GM12878 (cell line): ENCODE measurements at regions not wholly inside any gene's neighbourhood (a gene's known extent, or its start where the extent isn't known, plus 50 kb on each side); places are given as distances from the start of the nearest gene placed in this dataset.

ENCODE experiments used
- DPF2 ChIP-seq: fragments of 450-650 bp; IDR thresholded peaks from 2 replicates; pipeline ENCODE4 v1.6.1; 2017; ENCODE audit warnings: mild to moderate bottlenecking
- EZH2 ChIP-seq: IDR thresholded peaks from 2 replicates; pipeline ENCODE4 v1.6.1; 2012; ENCODE audit warnings: low read depth, mild to moderate bottlenecking, control low read depth, inconsistent platforms, low read length, borderline replicate concordance; ENCODE audit not compliant: control insufficient read depth
- JUNB ChIP-seq: IDR thresholded peaks from 2 replicates; pipeline ENCODE4 v1.6.1; 2016; ENCODE audit warnings: antibody characterized with exemption, mild to moderate bottlenecking
- NFIC ChIP-seq: IDR thresholded peaks from 2 replicates; pipeline ENCODE4 v1.6.1; 2012; ENCODE audit warnings: low read depth, mild to moderate bottlenecking, inconsistent platforms, low read length, moderate library complexity
- NRF1 ChIP-seq: conservative IDR thresholded peaks from 2 replicates; pipeline ENCODE4 v1.6.1; 2011; ENCODE audit warnings: mild to moderate bottlenecking, low read depth, low read length, improper control_type of control experiment
- RAD21 ChIP-seq: IDR thresholded peaks from 2 replicates; pipeline ENCODE4 v1.6.1; 2011; ENCODE audit warnings: mild to moderate bottlenecking, low read depth, low read length, moderate library complexity; ENCODE audit not compliant: insufficient read depth
- TF ChIP-seq, protein P1 (sequence below), 3 experiments: IDR thresholded peaks in 2 of 3; conservative IDR thresholded peaks in 1 of 3; 2 replicates each; pipeline ENCODE4 v1.5.1; 2011; ENCODE audit warnings: low read depth in 3 of 3, low read length in 3 of 3, mild to moderate bottlenecking in 3 of 3, control low read depth in 2 of 3, moderate library complexity in 2 of 3, inconsistent platforms in 1 of 3, mixed read lengths in 1 of 3; ENCODE audit not compliant: control insufficient read depth in 2 of 3, insufficient read depth in 1 of 3; ENCODE audit errors: extremely low read depth in 1 of 3

DNA sequence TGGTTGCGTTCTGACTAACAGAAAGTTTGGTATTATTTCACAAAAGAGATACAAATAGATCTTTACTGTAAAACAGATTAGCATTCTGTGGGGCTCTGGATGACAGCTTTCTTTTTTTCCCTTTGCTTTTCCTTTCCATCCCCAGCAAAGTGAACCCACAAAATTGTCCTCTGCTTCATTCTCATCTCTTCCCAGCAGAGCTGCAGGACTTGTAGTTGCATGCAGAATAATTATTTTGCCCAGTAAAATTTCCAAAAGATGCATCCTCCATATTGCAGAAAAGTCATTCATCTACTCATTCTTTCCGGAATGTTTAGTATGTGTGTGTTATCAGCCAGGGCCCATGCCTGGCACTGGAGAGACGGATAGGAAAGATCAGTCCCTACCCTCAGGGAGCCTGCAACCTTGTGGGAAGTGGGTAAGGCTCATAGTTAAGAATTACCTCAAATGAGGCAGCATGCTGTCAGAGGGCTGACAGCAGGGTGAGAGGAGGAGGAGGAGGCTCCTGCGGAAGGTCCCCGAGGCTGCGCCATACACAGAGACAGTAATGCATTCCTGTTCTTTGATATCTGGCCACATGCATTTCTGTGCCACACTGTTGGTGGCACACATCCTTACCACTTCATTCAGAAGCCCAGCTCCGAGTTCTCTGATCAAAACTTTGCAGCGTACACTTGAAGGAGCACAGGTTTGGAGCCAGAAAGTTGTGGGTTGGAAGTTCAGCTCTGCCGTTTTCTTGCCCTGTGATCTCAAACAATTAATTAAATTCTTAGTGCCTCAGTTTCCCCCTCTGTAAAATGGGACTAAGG lies 225.4 kb downstream of the MYCN start:
- TF ChIP-seq, protein P1, sequence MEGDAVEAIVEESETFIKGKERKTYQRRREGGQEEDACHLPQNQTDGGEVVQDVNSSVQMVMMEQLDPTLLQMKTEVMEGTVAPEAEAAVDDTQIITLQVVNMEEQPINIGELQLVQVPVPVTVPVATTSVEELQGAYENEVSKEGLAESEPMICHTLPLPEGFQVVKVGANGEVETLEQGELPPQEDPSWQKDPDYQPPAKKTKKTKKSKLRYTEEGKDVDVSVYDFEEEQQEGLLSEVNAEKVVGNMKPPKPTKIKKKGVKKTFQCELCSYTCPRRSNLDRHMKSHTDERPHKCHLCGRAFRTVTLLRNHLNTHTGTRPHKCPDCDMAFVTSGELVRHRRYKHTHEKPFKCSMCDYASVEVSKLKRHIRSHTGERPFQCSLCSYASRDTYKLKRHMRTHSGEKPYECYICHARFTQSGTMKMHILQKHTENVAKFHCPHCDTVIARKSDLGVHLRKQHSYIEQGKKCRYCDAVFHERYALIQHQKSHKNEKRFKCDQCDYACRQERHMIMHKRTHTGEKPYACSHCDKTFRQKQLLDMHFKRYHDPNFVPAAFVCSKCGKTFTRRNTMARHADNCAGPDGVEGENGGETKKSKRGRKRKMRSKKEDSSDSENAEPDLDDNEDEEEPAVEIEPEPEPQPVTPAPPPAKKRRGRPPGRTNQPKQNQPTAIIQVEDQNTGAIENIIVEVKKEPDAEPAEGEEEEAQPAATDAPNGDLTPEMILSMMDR (IDR thresholded peaks at IDR 0.05 in 2 of 3, conservative IDR thresholded peaks at IDR 0.05 in 1 of 3; ENCODE audit: control insufficient read depth in 2 of 3, extremely low read depth in 1 of 3, insufficient read depth in 1 of 3, low read depth in 3 of 3, low read length in 3 of 3), result no peak
- TF ChIP-seq EZH2, result no peak
- no peak for TF ChIP-seq DPF2
- TF ChIP-seq NRF1, result no peak
- TF ChIP-seq JUNB, result no peak
- TF ChIP-seq RAD21, result no peak
- no peak for TF ChIP-seq NFIC
